Type B pancreatic cell (in vitro differentiated cells): ENCODE measurements at regions not wholly inside any gene's neighbourhood (a gene's known extent, or its start where the extent isn't known, plus 50 kb on each side); places are given as distances from the start of the nearest gene placed in this dataset.

Experiments used
- DNase-seq: peaks from one replicate; pipeline ENCODE4 v3.0.0; 2021; ENCODE audit warnings: mixed read lengths; ENCODE audit not compliant: unreplicated experiment; ENCODE audit errors: extremely low spot score
- H3K27ac Mint-ChIP-seq: 2 replicates; pipeline ENCODE4 v1.8.0; 2021; ENCODE audit warnings: mild to moderate bottlenecking, mixed read lengths
- H3K27me3 Mint-ChIP-seq: 2 replicates; pipeline ENCODE4 v1.8.0; 2021; ENCODE audit warnings: mixed read lengths
- H3K36me3 Mint-ChIP-seq: 2 replicates; pipeline ENCODE4 v1.8.0; 2021; ENCODE audit warnings: mixed read lengths
- H3K4me1 Mint-ChIP-seq: one replicate; pipeline ENCODE4 v1.8.0; 2021; ENCODE audit warnings: mixed read lengths; ENCODE audit not compliant: unreplicated experiment
- H3K4me3 Mint-ChIP-seq: 2 replicates; pipeline ENCODE4 v1.8.0; 2021; ENCODE audit warnings: mild to moderate bottlenecking, mixed read lengths
- H3K9me3 Mint-ChIP-seq: 2 replicates; pipeline ENCODE4 v1.8.0; 2021; ENCODE audit warnings: mixed read lengths
- TF ChIP-seq, protein P1 (sequence below): fragments of 200-600 bp; sonication (generic); conservative IDR thresholded peaks from 2 replicates; pipeline ENCODE4 v1.5.0; 2021; ENCODE audit warnings: antibody characterized with exemption, mild to moderate bottlenecking

- H3K4me3 Mint-ChIP-seq = no peak overlapping the region
- H3K27ac Mint-ChIP-seq = no peak overlapping the region
- peaks cover 24% of the 10 kb centered on the region for H3K27me3 Mint-ChIP-seq
- TF ChIP-seq, protein P1, sequence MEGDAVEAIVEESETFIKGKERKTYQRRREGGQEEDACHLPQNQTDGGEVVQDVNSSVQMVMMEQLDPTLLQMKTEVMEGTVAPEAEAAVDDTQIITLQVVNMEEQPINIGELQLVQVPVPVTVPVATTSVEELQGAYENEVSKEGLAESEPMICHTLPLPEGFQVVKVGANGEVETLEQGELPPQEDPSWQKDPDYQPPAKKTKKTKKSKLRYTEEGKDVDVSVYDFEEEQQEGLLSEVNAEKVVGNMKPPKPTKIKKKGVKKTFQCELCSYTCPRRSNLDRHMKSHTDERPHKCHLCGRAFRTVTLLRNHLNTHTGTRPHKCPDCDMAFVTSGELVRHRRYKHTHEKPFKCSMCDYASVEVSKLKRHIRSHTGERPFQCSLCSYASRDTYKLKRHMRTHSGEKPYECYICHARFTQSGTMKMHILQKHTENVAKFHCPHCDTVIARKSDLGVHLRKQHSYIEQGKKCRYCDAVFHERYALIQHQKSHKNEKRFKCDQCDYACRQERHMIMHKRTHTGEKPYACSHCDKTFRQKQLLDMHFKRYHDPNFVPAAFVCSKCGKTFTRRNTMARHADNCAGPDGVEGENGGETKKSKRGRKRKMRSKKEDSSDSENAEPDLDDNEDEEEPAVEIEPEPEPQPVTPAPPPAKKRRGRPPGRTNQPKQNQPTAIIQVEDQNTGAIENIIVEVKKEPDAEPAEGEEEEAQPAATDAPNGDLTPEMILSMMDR = no peak
- H3K4me1 Mint-ChIP-seq = peaks cover 18% of the 10 kb centered on the region
- H3K36me3 Mint-ChIP-seq = no peaks in the 10 kb centered on the region
- no peak for DNase-seq
- no peaks in the 10 kb centered on the region for H3K9me3 Mint-ChIP-seq
Measured at GRCh38 chr17:5821803-5822202, 237.5 kb upstream of the NLRP1 start.

GRCh38 chr17:5822281-5823060 lies 238.2 kb upstream of the NLRP1 start:
- Mint-ChIP-seq H3K27ac (no peak overlapping the region), H3K4me1 (peaks cover 14% of the 10 kb centered on the region), H3K27me3 (peaks cover 24% of the 10 kb centered on the region), H3K9me3 (peaks cover 6% of the 10 kb centered on the region), H3K36me3 (no peaks in the 10 kb centered on the region), H3K4me3 (no peak overlapping the region)
- TF ChIP-seq, protein P1 = no peak
- DNase-seq = no peak

GRCh38 chr17:5823219-5823618 lies 238.9 kb upstream of the NLRP1 start:
- Mint-ChIP-seq H3K4me3 (no peak overlapping the region), H3K27ac (no peak overlapping the region), H3K36me3 (no peaks in the 10 kb centered on the region), H3K27me3 (peaks cover 24% of the 10 kb centered on the region), H3K9me3 (peaks cover 8% of the 10 kb centered on the region), H3K4me1 (peaks cover 14% of the 10 kb centered on the region)
- TF ChIP-seq, protein P1 = no peak
- no peak for DNase-seq

- no peak for DNase-seq
- peaks cover 7% of the 10 kb centered on the region for H3K27me3 Mint-ChIP-seq
Measured at GRCh38 chr17:5825717-5826330, 241.5 kb upstream of the NLRP1 start.

DNA sequence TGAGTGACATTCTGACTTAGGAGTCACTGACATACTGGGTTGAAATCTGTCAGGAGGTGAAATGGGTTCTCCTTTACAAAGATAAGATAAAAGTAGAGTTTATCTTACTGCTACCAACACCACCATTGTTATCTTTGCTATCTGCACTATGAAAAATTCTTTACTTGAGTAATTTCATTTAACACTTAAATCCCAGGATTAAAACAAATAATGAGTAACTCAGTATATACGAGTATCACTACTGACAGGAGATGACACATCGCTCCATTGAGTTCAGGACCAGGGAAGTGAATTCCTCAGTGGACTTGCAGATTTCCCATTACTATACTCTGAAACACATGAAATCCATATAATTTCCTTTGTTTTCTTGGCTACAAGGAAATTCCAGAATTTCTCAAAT lies 242.1 kb upstream of the NLRP1 start:
- H3K36me3 Mint-ChIP-seq = no peaks in the 10 kb centered on the region
- DNase-seq = no peak
- peaks cover 3% of the 10 kb centered on the region for H3K27me3 Mint-ChIP-seq
- H3K27ac Mint-ChIP-seq = no peak overlapping the region
- TF ChIP-seq, protein P1 = no peak
- H3K4me3 Mint-ChIP-seq = no peak overlapping the region
- H3K4me1 Mint-ChIP-seq = peaks cover 4% of the 10 kb centered on the region
- H3K9me3 Mint-ChIP-seq = peaks cover 8% of the 10 kb centered on the region

More at GRCh38 chr17:5825717-5826330, 241.5 kb upstream of the NLRP1 start:
- peaks cover 8% of the 10 kb centered on the region for H3K9me3 Mint-ChIP-seq
- no peak overlapping the region for H3K4me3 Mint-ChIP-seq
- H3K36me3 Mint-ChIP-seq = no peaks in the 10 kb centered on the region
- TF ChIP-seq, protein P1 = no peak
- H3K27ac Mint-ChIP-seq = no peak overlapping the region
- peaks cover 10% of the 10 kb centered on the region for H3K4me1 Mint-ChIP-seq
